HG02798 (cell line): ENCODE measurements at regions not wholly inside any gene's neighbourhood (a gene's known extent, or its start where the extent isn't known, plus 50 kb on each side); places are given as distances from the start of the nearest gene placed in this dataset.

Experiments
- ATAC-seq: cut with Tn5 transposase; IDR thresholded peaks from one replicate; pipeline ENCODE4 v1.9.1; 2021; ENCODE audit warnings: mild to moderate bottlenecking; ENCODE audit not compliant: unreplicated experiment, poor library complexity

- ATAC-seq, result no peak
Observed at GRCh38 chr16:9365370-9365728, 273.9 kb downstream of the HAPSTR1 start.

- ATAC-seq, result no peak
Observed at GRCh38 chr16:9366048-9366969, 274.9 kb downstream of the HAPSTR1 start.

GRCh38 chr16:9370061-9370491 lies 278.6 kb downstream of the HAPSTR1 start:
- ATAC-seq, result no peak

- ATAC-seq, result no peak
Observed at GRCh38 chr16:9371713-9372448, 280.4 kb downstream of the HAPSTR1 start.

GRCh38 chr16:9372934-9373890 lies 281.8 kb downstream of the HAPSTR1 start:
- no peak for ATAC-seq

GRCh38 chr16:9374061-9374460 lies 282.6 kb downstream of the HAPSTR1 start:
- no peak for ATAC-seq

GRCh38 chr16:9378876-9379275 lies 287.4 kb downstream of the HAPSTR1 start:
- ATAC-seq, result no peak

- no peak for ATAC-seq
Observed at GRCh38 chr16:9380221-9380620, 288.8 kb downstream of the HAPSTR1 start.

GRCh38 chr16:9381399-9381798 lies 290.0 kb downstream of the HAPSTR1 start:
- no peak for ATAC-seq

- no peak for ATAC-seq
Observed at GRCh38 chr16:9381905-9382304, 290.5 kb downstream of the HAPSTR1 start.

GRCh38 chr16:9383281-9383680 lies 291.8 kb downstream of the HAPSTR1 start:
- ATAC-seq, result no peak

- no peak for ATAC-seq
Observed at GRCh38 chr16:9384141-9384540, 292.7 kb downstream of the HAPSTR1 start.

GRCh38 chr16:9389543-9390207 lies 298.2 kb downstream of the HAPSTR1 start:
- no peak for ATAC-seq

- no peak for ATAC-seq
Observed at GRCh38 chr16:9392956-9393355, 301.5 kb downstream of the HAPSTR1 start.

GRCh38 chr16:9393591-9393990 lies 302.1 kb downstream of the HAPSTR1 start:
- ATAC-seq, result no peak

- no peak for ATAC-seq
Observed at GRCh38 chr16:9395958-9396359, 304.5 kb downstream of the HAPSTR1 start.

GRCh38 chr16:9399573-9399972 lies 308.1 kb downstream of the HAPSTR1 start:
- no peak for ATAC-seq

GRCh38 chr16:9401173-9401572 lies 309.7 kb downstream of the HAPSTR1 start:
- ATAC-seq, result no peak

GRCh38 chr16:9402293-9402860 lies 310.9 kb downstream of the HAPSTR1 start:
- no peak for ATAC-seq

GRCh38 chr16:9404811-9405210 lies 313.4 kb downstream of the HAPSTR1 start:
- no peak for ATAC-seq
